ENCODE measurements at regions not wholly inside any gene's neighbourhood (a gene's known extent, or its start where the extent isn't known, plus 50 kb on each side); places are given as distances from the start of the nearest gene placed in this dataset.
"Not testable (repeated sequence)": the region's sequence is repeated elsewhere in the genome, so short reads cannot be mapped to it uniquely, and the experiment has no call there.

DNA sequence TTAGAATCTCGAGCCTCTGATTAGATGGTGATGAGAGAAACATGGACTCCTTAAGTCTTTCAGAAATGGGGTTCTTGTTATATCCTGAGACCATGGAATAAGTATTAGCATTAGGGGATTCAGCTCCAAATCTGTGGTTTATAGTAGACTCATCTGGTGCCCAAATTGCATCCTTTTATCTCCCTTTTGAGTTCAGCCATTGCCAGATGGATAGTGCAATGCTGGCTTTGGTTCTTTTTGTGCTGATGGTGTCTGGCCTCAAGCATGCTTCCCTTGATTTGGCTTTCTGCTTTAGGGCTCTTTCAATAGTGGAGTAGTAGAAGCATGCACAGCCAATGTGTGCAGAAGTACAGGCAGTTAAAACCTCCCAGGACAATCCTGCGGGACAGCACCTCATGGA lies 306.4 kb downstream of the TSN start:
- DNase-seq (ENCODE audit: low spot score) = no peak

DNA sequence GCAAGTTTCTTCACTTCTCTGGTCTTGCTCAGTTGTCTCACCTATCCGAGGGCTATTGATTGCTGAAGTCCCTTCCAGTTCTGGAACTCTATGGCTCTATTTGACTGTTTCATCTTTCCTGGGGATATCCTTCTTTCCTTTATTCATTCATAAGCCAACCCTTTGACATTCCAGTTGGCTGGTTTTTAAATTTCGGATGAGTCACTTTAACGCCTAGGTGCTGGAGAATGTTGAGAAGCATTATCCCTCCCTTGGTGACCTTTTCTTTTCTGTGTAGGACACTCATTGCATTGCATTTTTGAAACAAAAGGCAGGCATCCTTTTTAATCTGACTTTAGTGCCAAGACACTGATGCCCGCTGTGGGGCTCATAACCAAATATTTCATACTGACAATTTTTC lies 307.1 kb downstream of the TSN start:
- no peak for DNase-seq (ENCODE audit: low spot score)

DNA sequence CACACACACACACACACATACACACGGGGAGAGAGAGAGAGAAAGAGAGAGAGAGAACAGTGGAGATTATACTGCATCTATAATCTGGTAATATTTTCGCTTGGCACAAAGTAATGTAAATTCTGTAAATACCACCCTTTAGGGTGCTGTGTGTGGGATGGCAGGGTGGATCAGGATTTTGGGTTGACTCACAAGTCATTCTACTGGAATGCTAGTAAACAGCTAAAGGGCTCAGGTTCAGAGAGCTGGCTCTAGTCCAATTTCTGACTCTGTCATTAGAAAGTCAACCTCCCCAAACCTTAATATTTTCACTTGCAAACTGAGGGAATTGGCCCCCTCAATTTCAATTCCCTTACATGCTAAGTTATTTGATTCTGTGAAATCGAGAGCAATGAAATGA lies 308.3 kb downstream of the TSN start:
- no peak for DNase-seq (ENCODE audit: low spot score)

DNA sequence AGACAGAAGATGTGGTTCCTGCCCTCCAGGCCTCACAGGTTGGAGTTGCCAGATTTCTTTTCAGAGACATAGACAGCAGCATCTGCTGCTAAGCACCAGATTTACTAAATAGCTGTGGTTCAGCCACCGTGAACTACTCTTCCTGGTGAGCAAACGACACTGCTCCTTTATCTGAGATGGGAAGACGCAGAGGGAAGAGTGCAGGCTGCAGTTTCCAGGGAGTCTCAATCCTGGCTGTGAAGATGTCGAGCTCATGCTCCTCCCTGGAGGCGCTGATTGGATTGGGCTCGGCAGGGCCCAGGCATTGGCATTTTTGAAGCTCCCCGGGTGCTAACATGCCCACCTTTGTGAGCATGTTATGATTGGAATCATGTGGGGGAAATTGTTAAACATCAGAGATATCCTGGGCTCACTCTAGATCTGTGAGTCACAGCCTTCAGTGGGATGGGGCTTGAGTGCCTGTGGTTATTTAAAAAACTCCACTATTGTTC lies 314.8 kb downstream of the TSN start:
- no peak for DNase-seq (ENCODE audit: low spot score)

DNA sequence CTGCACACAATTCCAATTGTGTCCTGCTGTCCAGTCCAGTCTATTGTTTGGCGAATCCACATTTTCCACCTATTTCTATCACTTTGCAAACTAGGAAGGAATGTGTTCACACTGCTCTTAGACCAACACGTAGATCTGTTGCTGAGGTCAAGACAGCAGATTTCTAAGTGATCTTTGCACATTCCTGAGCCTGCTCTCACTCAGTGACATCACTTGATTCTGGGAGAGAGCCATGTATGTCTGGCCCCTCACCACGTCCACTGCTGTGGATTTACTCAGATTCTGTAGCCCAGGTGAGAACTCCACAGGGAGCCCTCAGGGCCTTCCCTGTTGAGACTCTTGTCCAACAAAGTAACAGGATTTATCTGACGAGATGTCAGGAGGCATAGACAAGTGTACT lies 317.2 kb downstream of the TSN start:
- no peak for DNase-seq (ENCODE audit: low spot score)

DNA sequence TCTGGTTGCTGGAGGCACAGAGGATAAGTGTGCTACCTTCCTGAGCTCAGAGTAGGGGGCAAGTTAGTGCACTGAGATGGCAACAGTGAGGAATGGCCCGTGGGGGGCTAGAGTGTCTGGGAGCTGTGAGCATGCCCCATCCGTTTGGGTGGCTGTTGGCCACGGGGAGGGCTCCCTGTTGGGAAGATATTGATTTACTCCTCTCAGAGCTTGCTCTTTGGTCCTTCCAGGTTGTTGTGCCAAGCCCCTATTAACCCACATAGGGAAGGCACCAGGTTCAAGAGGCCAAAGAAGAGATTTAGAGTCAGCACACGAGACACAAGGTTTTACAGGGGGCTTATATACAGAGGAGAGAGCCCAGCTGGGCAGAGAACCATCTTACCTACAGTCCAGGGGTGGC lies 318.8 kb downstream of the TSN start:
- DNase-seq (ENCODE audit: low spot score) = no peak

DNA sequence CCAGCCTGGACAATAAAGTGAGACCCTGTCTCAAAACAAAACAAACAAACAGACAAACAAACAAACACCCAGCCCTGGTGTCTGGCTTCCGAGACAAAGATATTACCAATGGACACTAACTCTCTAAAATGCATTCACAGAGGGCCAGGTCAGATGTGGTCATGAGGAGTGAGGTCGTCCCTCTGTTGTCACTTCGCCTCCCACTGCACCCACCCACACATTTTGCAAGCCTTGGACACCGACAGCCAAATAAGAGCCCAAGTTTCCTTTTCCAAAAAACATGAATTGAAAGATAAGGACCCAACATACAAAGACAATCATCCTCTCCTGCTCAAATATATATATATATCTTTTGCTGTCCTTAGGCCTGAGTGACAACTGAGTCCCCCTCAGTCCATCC lies 319.9 kb downstream of the TSN start:
- no peak for DNase-seq (ENCODE audit: low spot score)

DNA sequence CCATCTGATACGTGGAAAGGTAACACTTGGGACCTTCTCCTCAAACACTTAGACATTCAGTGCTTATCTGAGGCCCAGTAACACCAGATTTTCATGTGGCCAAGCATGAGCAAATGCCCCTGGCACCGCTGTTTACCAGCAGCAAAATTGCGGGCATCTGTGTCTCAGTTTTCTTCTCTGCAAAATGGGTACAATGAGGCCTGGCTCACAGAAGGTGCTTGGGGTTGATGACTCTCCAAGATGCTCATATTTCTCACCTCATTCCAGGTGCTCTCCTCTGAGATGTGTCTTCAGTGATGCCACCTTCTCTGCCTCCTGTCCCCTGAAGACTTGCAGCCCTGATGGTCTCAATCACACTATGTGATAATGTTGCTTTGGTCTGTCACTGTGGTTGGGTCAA lies 321.7 kb downstream of the TSN start:
- no peak for DNase-seq (ENCODE audit: low spot score)

DNA sequence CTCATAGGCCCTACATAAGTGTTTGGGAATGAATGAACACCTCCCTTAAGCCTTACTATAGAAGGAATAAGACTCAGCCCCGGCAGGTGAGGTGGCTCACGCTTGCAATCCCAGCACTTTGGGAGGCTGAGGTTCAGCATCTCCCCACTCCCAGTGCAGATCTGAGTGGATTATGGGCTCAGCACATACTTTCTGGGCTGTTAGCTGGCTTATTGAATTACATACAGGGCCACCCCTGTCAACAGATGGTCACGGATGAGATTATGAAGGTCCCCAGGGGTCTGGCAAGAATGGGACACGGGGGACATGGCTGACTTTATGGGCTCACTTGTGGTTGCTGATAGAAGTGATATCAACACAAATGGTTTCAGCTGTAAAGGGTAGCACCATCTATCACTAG lies 322.3 kb downstream of the TSN start:
- DNase-seq (ENCODE audit: low spot score) = no peak

DNA sequence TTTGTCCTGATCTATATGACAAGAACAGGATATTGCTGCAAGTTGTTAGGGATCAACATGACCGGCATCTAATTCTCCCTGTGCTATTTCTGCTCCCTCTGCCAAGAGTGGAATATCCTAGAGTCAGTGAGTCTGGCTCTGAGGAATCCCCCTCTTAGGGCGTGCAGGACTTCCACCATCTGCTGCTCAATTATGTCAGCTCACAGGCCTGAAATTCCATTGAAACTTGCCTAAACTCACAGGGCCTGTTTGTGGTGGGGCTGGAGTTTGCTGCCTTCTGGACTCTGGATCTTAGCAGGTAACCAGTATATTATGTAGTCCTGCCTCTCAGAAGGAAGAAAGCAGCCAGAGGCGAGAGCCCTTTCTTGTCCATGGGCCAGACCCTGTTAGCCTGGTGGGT lies 323.0 kb downstream of the TSN start:
- no peak for DNase-seq (ENCODE audit: low spot score)

DNA sequence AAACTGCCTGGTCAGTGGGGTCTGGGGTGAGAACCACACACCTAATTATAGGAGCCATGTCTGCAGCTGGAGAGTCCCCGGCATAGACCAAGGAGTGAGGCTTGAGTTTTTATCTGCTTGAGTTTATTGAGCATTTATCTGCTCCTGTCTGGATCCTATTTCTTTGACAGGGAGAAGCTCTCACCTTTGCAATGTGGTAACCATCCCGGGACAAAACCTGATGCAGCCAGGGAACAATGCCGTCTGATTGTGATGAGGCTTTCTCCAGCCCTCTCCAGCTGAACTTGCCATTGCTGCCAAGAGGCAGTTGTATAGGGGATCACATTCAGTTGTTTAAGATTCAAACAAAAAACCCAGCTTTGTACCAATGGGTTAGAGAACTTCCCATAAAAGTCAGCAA lies 324.4 kb downstream of the TSN start:
- no peak for DNase-seq (ENCODE audit: low spot score)

DNA sequence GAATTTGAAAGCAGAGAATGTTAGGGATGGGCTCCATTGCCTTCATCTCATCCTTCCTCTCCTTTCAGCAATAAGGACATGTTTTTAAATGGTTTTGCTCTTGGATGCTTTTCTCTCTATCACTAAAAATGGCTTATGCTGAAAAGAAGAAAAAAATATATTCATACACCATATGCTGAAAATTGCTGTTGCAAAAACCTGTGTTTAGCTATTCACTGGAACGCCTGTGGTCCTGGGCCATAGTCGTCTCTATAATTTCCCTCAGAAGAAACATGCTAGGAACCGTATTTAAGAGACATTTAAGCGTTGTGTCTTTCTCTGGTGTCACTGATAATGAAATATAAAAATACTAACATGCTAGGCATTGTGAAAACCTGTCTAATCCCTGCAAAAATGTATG lies 324.9 kb downstream of the TSN start:
- DNase-seq (ENCODE audit: low spot score) = no peak

DNA sequence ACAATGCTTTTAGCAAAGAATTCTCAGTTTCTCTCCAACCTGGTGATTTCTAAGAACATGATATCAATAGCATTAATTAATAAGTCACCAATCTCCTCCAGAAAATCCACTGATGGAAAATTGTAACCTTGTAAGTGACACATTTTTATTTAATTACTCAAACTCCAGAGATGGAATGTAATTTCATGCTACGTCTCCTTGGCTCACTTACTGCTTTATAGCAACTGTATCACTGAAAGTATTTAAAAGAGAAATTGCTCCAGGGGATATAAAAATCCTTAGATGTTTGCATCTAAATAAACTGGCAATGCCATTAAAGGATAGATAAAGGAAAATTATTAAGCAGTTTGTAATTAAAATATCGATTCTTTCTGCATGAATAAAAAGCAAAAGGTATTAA lies 325.4 kb downstream of the TSN start:
- no peak for DNase-seq (ENCODE audit: low spot score)

DNA sequence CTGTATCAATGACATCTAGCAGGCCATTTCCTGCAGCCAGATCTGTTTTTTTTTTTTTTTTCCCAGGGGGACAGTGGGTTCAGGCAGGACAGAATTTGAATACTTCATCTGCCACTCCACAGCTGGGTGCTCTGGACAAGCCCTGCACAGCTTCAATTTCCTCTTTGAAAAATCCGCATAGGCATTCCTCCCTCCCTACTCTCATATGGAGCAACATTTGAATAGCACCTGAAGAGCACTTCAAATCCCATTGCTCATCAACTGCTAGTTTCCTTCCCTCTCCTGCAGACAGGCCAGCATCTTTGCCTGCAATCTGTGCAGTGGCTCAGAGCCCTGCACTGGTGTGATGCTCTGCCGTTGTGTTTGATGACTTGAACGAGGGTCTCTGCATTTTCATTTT lies 326.3 kb downstream of the TSN start:
- DNase-seq (ENCODE audit: low spot score) = no peak

DNA sequence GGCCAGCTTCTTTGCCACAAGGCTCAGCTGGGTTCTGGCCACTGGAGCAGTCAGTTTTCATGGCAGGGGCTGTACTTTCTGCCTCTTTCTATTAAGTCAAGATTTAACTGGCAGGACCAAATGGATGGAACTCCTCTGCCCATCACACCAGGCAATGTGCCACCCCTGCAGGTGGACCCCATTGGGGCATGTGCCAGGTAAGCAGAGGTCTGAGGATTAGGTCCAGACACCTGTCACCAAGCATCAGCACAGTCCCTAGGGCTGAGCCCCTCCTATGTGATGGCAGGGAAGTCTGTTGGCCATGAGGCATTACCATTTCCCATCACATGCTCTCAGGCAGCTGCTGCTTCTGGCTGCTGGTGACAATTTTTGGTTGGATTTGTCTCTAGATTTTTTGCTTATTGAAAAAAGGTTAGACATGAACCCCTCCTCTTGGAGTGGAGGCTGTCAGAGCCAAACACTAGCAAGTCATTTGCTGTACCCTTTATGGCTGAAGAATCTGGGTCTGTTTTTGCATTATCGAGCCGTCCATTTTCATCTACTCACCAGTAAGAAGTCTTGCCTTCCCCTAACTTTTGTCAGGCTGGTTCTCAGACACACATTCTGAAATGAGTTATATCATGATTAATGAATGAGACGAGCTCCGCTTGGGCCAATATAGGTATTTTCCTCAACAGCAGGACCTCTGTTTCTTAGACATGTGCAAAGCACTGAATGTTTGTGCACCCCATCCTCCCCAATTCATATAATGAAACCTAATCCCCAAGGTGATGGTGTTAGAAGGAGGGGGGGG lies 328.0 kb downstream of the TSN start:
- DNase-seq (ENCODE audit: low spot score) = no peak

DNA sequence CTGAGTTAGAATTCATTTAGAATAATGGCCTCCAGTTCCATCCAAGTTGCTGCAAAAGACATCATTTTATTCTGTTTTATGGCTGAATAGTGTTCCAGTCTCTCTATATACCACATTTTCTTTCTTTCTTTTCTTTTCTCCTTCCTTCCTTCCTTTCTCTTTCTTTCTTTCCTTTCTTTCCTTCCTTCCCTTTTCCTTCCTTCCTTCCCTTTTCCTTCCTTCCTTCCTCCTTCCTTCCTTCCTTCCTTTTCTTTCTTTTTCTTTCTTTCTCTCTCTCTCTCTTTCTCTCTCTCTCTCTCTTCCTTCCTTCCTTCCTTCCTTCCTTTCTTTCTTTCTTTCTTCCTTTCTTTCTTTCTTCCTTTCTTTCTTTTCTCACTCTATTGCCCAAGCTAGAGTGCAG lies 330.2 kb downstream of the TSN start:
- DNase-seq (ENCODE audit: low spot score) = not testable (repeated sequence)

DNA sequence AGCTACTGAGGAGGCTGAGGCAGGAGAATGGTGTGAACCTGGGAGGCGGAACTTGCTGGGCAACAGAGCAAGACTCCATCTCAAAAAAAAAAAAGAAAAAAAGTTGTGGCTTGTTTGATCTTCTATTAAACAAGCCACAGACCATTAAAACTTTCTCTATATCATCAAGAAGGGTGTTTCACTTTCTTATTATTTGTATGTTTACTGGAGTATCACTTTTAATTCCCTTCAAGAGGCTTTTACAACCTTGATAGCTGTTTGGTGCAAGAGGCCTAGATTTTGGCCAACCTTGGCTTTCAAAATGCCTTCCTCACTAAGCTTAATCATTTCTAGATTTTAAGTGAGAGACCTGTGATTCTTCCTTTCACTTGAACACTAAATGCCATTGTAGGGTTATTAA lies 339.1 kb downstream of the TSN start:
- no peak for DNase-seq (ENCODE audit: low spot score)

DNA sequence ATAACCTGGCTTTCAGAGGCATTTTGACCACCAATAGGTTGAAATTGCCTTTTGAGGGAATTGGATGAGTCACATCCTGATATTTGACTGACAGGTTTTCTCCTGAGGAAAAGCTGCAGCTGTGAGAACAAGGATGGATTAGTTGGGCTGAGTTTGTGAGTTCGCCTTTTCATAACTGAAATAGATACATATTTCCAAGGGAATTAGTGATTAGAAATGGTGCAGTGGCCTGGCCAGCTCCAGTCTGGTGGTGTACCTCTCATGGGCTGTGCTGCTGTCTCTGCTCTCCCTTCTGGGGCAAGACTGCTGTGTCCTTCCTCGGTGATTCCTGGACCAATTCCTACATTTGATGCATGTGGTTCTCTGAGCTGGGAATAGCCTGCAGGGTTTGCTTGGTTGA lies 341.3 kb downstream of the TSN start:
- no peak for DNase-seq (ENCODE audit: low spot score)

DNA sequence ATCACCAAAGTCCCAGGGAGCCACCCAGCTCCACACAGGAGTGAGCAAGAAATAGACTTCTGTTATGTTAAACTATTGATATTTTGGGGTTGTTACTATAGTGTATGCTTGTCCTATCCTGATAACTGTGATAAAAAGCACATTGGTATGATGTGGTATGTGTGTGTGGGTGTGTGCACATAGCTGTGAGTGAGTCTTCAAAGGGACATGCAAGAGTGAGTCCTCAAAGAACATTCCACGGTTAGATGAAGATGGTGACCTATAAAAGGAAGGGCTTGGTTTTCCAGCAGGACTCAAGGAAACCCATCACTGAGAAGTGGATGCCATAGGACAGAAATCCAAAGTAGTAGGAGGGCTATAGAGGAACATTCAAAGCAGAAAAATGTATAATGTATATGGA lies 342.9 kb downstream of the TSN start:
- no peak for DNase-seq (ENCODE audit: low spot score)

DNA sequence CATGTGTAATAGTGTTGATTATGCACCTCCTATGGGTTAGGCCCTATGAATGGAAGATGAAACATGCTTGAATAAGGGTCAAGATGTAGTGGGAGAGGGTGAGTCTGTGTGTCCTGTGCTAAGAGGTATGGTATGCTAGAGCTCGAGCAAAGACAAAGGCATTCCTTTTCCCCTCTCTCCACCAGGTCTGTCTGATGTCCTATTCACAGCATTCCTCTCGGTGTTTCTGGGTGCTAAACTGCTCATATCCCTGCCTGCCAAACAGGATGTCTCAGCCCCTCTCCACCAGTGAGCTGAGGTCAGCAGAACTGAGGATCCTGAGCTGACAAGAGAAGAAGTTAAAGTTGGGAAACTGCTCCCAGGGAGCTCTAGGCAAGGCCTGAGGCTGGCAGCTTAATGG lies 344.9 kb downstream of the TSN start:
- DNase-seq (ENCODE audit: low spot score) = no peak

DNA sequence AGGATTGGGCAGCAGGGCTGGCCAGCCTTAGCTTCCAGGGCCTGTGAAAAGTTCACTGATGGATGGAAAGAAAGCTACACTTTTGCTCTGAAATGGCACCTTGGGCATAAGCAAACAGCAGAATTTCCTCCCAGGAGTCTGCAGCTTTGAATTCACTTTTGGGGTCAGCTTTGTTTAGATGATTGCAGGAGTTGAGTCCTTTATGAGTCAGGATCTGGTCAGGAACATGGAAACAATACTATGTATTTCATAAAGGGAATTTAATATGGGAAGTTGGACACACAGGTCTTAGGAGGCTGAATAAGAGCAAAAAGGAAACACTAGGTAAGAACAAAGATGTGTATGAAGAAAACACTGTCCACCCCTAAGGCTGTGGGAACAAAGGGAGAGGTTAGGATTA lies 345.3 kb downstream of the TSN start:
- DNase-seq (ENCODE audit: low spot score) = no peak

DNA sequence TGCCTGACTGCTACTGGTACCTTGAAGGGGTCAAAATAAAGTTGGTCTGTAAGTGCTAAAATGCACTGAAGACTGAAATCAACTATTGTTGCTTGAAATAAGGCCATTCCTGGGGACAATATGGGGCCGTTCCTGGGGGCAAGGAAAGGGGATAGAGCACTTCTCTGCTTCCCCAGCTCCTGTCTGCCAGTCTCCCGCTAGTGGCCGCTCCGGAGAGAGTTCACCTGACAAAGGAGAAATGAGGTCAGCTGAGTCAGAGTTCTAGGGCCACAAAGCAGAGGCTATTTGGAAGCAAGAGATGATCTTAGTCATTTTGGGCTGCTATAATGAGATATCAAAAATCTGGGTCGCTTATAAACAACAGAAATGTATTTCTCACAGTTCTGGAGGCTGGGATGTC lies 345.9 kb downstream of the TSN start:
- DNase-seq (ENCODE audit: low spot score) = no peak

DNA sequence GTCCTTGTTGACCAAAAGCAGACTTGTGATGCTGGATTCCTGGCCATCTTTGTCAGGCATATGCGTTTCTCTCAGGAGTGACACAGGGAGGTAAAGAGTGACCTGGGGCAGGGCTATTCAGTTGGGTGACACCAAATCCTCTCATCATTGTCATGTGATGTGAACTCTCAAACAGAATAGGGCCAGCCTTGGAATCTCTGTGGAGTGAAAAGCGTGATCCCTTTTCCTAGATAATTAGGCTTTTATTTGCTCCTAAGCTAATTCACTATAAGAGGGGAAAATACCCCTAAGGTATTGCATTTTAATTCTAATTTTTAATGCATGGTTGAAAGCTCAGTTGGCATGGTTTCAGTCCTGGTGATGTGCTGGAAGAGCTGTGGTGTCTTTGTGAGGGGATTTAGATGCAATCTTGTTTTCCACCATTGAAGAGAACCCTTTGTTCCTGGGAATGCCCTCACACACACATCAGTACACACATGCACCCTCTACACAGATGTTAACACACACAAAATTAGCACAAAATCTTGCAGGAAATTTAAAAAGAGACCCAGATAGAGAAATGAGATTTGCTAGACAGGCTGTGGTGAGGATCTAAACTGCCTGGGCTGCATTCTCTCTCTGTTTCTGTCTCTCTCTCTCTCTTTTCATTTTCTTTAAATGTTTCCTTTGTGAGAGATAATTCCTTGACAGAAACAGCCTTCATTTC lies 349.9 kb downstream of the TSN start:
- DNase-seq (ENCODE audit: low spot score) = no peak

DNA sequence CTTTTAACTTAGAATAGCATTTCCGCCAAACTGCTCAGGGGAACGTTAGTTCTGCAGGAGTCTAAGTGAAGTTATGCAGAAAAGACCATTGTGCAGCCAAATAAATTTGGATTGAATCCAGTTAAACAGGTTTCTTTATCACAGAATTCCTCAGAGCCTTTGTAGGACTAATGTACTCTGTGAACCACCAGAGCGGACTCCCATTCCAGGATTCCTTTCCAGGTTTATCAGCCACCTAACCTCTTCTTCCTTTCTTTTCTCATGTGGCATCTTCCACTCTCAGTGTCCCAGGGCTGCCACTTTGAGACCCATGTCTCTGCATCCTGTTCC lies 350.4 kb downstream of the TSN start:
- no peak for DNase-seq (ENCODE audit: low spot score)
